K562 (cell line): ENCODE measurements at regions not wholly inside any gene's neighbourhood (a gene's known extent, or its start where the extent isn't known, plus 50 kb on each side); places are given as distances from the start of the nearest gene placed in this dataset.

Source experiments
- ATAC-seq: fragments of 200-7000 bp; cut with Tn5 transposase; 3 replicates; pipeline ENCODE4 v1.9.1; 2020; ENCODE audit warnings: moderate library complexity
- BruUV-seq: library from RNA; stranded (reverse); fragments of 400-500 nt; replicated peaks from 2 replicates; lab custom pipeline; 2021; lab: Mats Ljungman, UMichigan
- CTCF ChIA-PET: fragments of 300-600 bp; formaldehyde crosslinking; extraction: SDS; loops from one replicate; lab custom pipeline; 2021; ENCODE audit warnings: low intra/inter-chr PET ratio; lab: Yijun Ruan, JAX
- POLR2A ChIA-PET: fragments of 300-600, 350-650 bp; sonication (Branson Sonifier 250); formaldehyde crosslinking; extraction: SDS; loops from one replicate; lab custom pipeline; 2021; ENCODE audit warnings: antibody characterized with exemption, inconsistent platforms; lab: Yijun Ruan, JAX
- DNase-seq, 4 experiments: peaks; one replicate each; pipeline versions ENCODE4 v3.0.0 to v3.0.0-alpha.2; 2011 to 2018; ENCODE audit warnings: low spot score in 3 of 4, mixed read lengths in 3 of 4; ENCODE audit errors: extremely low read depth in 1 of 4
- FAIRE-seq: peaks from 2 replicates; lab custom pipeline; 2011; peaks lifted over from hg19 to GRCh38; lab: Jason Lieb, UNC
- H2AFZ ChIP-seq: 2 replicates; pipeline ENCODE4 v1.6.0; 2011; ENCODE audit warnings: low read depth, low read length, control low read depth, inconsistent platforms
- H3K27ac ChIP-seq: fragments of 200-600 bp; 3 replicates; pipeline ENCODE4 v1.8.0; 2011; ENCODE audit warnings: low read depth, mild to moderate bottlenecking, control low read depth, inconsistent platforms, low read length, moderate library complexity, mixed read lengths; ENCODE audit errors: extremely low read depth
- H3K27me3 ChIP-seq, 2 experiments: fragments of 300-600 bp in 1 of 2; 2 replicates in 1 of 2; 3 replicates in 1 of 2; pipeline versions ENCODE4 v1.6.0 to v1.8.0; 2011; ENCODE audit warnings: inconsistent platforms in 2 of 2, low read length in 2 of 2, mild to moderate bottlenecking in 1 of 2, mixed read lengths in 1 of 2, moderate library complexity in 1 of 2; ENCODE audit not compliant: control insufficient read depth in 2 of 2, insufficient read depth in 2 of 2
- H3K36me3 ChIP-seq: fragments of 300-600 bp; 3 replicates; pipeline ENCODE4 v1.8.0; 2011; ENCODE audit warnings: mild to moderate bottlenecking, low read length, inconsistent platforms; ENCODE audit not compliant: control insufficient read depth, insufficient read depth
- H3K4me1 ChIP-seq, 2 experiments: fragments of 200-600 bp in 1 of 2; replicated peaks in 1 of 2; 2 replicates in 1 of 2; 3 replicates in 1 of 2; pipeline versions ENCODE4 v1.5.1 to v1.8.0; 2011; ENCODE audit warnings: inconsistent platforms in 2 of 2, low read length in 2 of 2, mild to moderate bottlenecking in 1 of 2, mixed read lengths in 1 of 2, moderate library complexity in 1 of 2; ENCODE audit not compliant: control insufficient read depth in 2 of 2, insufficient read depth in 2 of 2
- H3K4me2 ChIP-seq: 2 replicates; pipeline ENCODE4 v1.6.1; 2011; ENCODE audit warnings: low read length, control low read depth, inconsistent platforms, mixed read lengths; ENCODE audit not compliant: insufficient read depth
- H3K4me3 ChIP-seq: fragments of 200-600 bp; sonication (generic), shearing (Covaris generic); 2 replicates; pipeline ENCODE4 v1.5.1; 2016; ENCODE audit warnings: control low read depth, inconsistent platforms
- H3K79me2 ChIP-seq: fragments of 200-600 bp; 3 replicates; pipeline ENCODE4 v1.8.0; 2011; ENCODE audit warnings: low read length, inconsistent platforms; ENCODE audit not compliant: control insufficient read depth, insufficient read depth
- H3K9ac ChIP-seq, 2 experiments: 2 replicates each; pipeline versions ENCODE4 v1.6.0 to v1.6.1; 2011; ENCODE audit warnings: low read depth in 2 of 2, low read length in 2 of 2, control low read depth in 1 of 2, inconsistent platforms in 1 of 2, mild to moderate bottlenecking in 1 of 2, mixed read lengths in 1 of 2; ENCODE audit not compliant: insufficient read depth in 1 of 2
- H3K9me1 ChIP-seq: one replicate; pipeline ENCODE4 v1.6.0; 2011; ENCODE audit warnings: inconsistent platforms, mild to moderate bottlenecking, low read length, moderate library complexity; ENCODE audit not compliant: control insufficient read depth, insufficient read depth
- H3K9me3 ChIP-seq: replicated peaks from 2 replicates; pipeline ENCODE4 v1.5.1; 2011; ENCODE audit warnings: low read depth, low read length, inconsistent platforms; ENCODE audit not compliant: control insufficient read depth, insufficient read depth
- H4K20me1 ChIP-seq: replicated peaks from 2 replicates; pipeline ENCODE4 v1.6.1; 2011; ENCODE audit warnings: low read length, inconsistent platforms, mixed read lengths; ENCODE audit not compliant: control insufficient read depth, insufficient read depth
- CBFB ChIP-seq: sonication (generic); formaldehyde crosslinking; IDR thresholded peaks from 2 replicates; pipeline ENCODE4 v1.4.0; 2020; ENCODE audit warnings: mild to moderate bottlenecking, missing genetic modification reagents
- ELK3 ChIP-seq: fragments of 450-650 bp; formaldehyde crosslinking; IDR thresholded peaks from 2 replicates; pipeline ENCODE4 v1.4.0; 2020; ENCODE audit warnings: mild to moderate bottlenecking
- ETS1 ChIP-seq: conservative IDR thresholded peaks from 2 replicates; pipeline ENCODE4 v1.6.1; 2011; ENCODE audit warnings: low read depth, mild to moderate bottlenecking, low read length; ENCODE audit not compliant: control insufficient read depth
- ETV1 ChIP-seq: fragments of 450-650 bp; conservative IDR thresholded peaks from 2 replicates; pipeline ENCODE4 v1.6.1; 2016; ENCODE audit warnings: missing genetic modification characterization, control low read depth, low read depth, missing compliant biosample characterization
- GABPB2 ChIP-seq: fragments of 250-450 bp; sonication (Bioruptor Pico); conservative IDR thresholded peaks from 2 replicates; pipeline ENCODE4 v1.5.1; 2021; ENCODE audit warnings: mild to moderate bottlenecking
- NR3C1 ChIP-seq: sonication (generic); formaldehyde crosslinking; IDR thresholded peaks from 2 replicates; pipeline ENCODE4 v1.8.1; 2022; ENCODE audit warnings: missing genetic modification reagents
- ZSCAN29 ChIP-seq: fragments of 450-650 bp; IDR thresholded peaks from 2 replicates; pipeline ENCODE4 v1.6.1; 2017
- WGBS: fragments of 100-300 bp; shearing (Covaris generic); methylation state at CpG from one replicate; pipeline ENCODE4 v1.1.6; 2016; ENCODE audit warnings: low coverage, mixed read lengths; ENCODE audit not compliant: insufficient coverage; ENCODE audit errors: missing lambda C conversion rate; 5-methylcytosine and 5-hydroxymethylcytosine counted together
- in situ Hi-C: fragments of 300-500 bp; cut with MboI; formaldehyde crosslinking; loops from 4 replicates; pipeline ENCODE4 v1.15.0; 2018; ENCODE audit warnings: inconsistent platforms, mixed read lengths
- intact Hi-C: fragments of 100-400 bp; cut with micrococcal nuclease; formaldehyde crosslinking; loops from 2 replicates; pipeline ENCODE4 v1.14.2; 2022
- TF ChIP-seq, protein P1 (sequence below): fragments of 200-600 bp; sonication (generic); IDR thresholded peaks from one replicate; pipeline ENCODE4 v1.6.1; 2012; ENCODE audit warnings: mild to moderate bottlenecking, low read depth, low read length, inconsistent platforms

- TF ChIP-seq GABPB2 (CRISPR knock-in tag), result no peak
- TF ChIP-seq ETS1, result no peak
These were observed 1029.5 kb upstream of the INTU start (continued) for GRCh38 chr4:126603210-126603609.

DNA sequence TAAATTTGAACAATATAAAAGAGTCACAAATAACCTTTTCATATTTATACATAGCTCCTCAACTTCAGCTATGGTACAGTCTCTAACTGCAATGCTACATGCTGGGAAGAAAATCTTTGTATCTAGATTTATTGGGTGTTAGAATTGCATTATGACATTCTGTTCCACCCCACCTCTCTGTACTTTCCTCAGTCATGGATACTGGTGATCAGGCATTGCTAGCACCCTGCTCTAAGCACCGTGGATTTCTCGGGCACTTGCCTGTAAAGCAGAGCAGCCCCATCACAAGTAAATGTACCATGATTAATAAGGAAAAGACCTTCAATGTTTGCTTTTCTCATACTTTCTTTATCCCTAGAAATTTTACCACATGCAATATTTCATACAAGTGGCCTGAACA is 1028.9 kb upstream of the INTU start:
- Histone ChIP-seq H3K4me3 (no peak overlapping the region), H3K36me3 (peaks cover 17% of the 10 kb centered on the region; the same call in 2 of the 3 replicates), H3K79me2 (peaks cover 74% of the 10 kb centered on the region), H3K4me1 (no peaks in the 10 kb centered on the region), H3K4me2 (no peak overlapping the region), H3K9ac (no peak overlapping the region), H3K9me1 (no peaks in the 10 kb centered on the region), H3K27me3 (no peaks in the 10 kb centered on the region), H3K27ac (no peak overlapping the region), H3K9me3 (no peaks in the 10 kb centered on the region), H4K20me1 (no peaks in the 10 kb centered on the region), H2AFZ (no peak overlapping the region)
- in situ Hi-C loops (no loop called here), intact Hi-C loops (no loop called here)
- no TSS peak for BruUV-seq
- ChIA-PET POLR2A (no interaction called here), CTCF (interaction anchor here (1.8 kb wide), 1 partner anchor 1291 kb away, joined by 6 read pairs; no protein-coding TSS in a partner anchor)
- FAIRE-seq (no peak), ATAC-seq (0 out of 3 replicates have a peak, but pooled peaks have one; percentile 41), DNase-seq (no peak)
- TF ChIP-seq NR3C1 (CRISPR knock-in tag) (no peak), ELK3 (no peak), ETV1 (tag) (no peak), CBFB (no peak), ZSCAN29 (no peak)
- TF ChIP-seq, protein P1, sequence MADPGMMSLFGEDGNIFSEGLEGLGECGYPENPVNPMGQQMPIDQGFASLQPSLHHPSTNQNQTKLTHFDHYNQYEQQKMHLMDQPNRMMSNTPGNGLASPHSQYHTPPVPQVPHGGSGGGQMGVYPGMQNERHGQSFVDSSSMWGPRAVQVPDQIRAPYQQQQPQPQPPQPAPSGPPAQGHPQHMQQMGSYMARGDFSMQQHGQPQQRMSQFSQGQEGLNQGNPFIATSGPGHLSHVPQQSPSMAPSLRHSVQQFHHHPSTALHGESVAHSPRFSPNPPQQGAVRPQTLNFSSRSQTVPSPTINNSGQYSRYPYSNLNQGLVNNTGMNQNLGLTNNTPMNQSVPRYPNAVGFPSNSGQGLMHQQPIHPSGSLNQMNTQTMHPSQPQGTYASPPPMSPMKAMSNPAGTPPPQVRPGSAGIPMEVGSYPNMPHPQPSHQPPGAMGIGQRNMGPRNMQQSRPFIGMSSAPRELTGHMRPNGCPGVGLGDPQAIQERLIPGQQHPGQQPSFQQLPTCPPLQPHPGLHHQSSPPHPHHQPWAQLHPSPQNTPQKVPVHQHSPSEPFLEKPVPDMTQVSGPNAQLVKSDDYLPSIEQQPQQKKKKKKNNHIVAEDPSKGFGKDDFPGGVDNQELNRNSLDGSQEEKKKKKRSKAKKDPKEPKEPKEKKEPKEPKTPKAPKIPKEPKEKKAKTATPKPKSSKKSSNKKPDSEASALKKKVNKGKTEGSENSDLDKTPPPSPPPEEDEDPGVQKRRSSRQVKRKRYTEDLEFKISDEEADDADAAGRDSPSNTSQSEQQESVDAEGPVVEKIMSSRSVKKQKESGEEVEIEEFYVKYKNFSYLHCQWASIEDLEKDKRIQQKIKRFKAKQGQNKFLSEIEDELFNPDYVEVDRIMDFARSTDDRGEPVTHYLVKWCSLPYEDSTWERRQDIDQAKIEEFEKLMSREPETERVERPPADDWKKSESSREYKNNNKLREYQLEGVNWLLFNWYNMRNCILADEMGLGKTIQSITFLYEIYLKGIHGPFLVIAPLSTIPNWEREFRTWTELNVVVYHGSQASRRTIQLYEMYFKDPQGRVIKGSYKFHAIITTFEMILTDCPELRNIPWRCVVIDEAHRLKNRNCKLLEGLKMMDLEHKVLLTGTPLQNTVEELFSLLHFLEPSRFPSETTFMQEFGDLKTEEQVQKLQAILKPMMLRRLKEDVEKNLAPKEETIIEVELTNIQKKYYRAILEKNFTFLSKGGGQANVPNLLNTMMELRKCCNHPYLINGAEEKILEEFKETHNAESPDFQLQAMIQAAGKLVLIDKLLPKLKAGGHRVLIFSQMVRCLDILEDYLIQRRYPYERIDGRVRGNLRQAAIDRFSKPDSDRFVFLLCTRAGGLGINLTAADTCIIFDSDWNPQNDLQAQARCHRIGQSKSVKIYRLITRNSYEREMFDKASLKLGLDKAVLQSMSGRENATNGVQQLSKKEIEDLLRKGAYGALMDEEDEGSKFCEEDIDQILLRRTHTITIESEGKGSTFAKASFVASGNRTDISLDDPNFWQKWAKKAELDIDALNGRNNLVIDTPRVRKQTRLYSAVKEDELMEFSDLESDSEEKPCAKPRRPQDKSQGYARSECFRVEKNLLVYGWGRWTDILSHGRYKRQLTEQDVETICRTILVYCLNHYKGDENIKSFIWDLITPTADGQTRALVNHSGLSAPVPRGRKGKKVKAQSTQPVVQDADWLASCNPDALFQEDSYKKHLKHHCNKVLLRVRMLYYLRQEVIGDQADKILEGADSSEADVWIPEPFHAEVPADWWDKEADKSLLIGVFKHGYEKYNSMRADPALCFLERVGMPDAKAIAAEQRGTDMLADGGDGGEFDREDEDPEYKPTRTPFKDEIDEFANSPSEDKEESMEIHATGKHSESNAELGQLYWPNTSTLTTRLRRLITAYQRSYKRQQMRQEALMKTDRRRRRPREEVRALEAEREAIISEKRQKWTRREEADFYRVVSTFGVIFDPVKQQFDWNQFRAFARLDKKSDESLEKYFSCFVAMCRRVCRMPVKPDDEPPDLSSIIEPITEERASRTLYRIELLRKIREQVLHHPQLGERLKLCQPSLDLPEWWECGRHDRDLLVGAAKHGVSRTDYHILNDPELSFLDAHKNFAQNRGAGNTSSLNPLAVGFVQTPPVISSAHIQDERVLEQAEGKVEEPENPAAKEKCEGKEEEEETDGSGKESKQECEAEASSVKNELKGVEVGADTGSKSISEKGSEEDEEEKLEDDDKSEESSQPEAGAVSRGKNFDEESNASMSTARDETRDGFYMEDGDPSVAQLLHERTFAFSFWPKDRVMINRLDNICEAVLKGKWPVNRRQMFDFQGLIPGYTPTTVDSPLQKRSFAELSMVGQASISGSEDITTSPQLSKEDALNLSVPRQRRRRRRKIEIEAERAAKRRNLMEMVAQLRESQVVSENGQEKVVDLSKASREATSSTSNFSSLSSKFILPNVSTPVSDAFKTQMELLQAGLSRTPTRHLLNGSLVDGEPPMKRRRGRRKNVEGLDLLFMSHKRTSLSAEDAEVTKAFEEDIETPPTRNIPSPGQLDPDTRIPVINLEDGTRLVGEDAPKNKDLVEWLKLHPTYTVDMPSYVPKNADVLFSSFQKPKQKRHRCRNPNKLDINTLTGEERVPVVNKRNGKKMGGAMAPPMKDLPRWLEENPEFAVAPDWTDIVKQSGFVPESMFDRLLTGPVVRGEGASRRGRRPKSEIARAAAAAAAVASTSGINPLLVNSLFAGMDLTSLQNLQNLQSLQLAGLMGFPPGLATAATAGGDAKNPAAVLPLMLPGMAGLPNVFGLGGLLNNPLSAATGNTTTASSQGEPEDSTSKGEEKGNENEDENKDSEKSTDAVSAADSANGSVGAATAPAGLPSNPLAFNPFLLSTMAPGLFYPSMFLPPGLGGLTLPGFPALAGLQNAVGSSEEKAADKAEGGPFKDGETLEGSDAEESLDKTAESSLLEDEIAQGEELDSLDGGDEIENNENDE, result no peak
- 78% methylated on average over 2 of the region's 2 CpGs for WGBS
